SK-N-MC (cell line): ENCODE measurements at regions not wholly inside any gene's neighbourhood (a gene's known extent, or its start where the extent isn't known, plus 50 kb on each side); places are given as distances from the start of the nearest gene placed in this dataset.

Experiments used
- EZH2 ChIP-seq: fragments of 200-600 bp; sonication (generic); IDR thresholded peaks from one replicate; pipeline ENCODE4 v1.6.1; 2017; ENCODE audit warnings: antibody characterized with exemption
- FOXP2 ChIP-seq: optimal IDR thresholded peaks from 2 replicates; pipeline ENCODE3; 2011; ENCODE audit warnings: mild to moderate bottlenecking, moderate library complexity; ENCODE audit not compliant: insufficient read depth; ENCODE audit errors: extremely low read length, control extremely low read depth
- POLR2AphosphoS5 ChIP-seq: IDR thresholded peaks from 2 replicates; pipeline ENCODE4 v1.6.1; 2012; ENCODE audit warnings: mild to moderate bottlenecking, low read depth, low read length, borderline replicate concordance

- TF ChIP-seq POLR2AphosphoS5 (no peak), EZH2 (no peak), FOXP2 (no peak)
These were observed 71.6 kb upstream of the CASZ1 start for GRCh38 chr1:10867914-10868598.
